NT2/D1 (cell line): ENCODE measurements at regions not wholly inside any gene's neighbourhood (a gene's known extent, or its start where the extent isn't known, plus 50 kb on each side); places are given as distances from the start of the nearest gene placed in this dataset.

Source experiments
- SUZ12 ChIP-seq: IDR thresholded peaks from 2 replicates; pipeline ENCODE4 v1.6.1; 2011; ENCODE audit not compliant: insufficient read length, insufficient read depth; ENCODE audit errors: extremely low read depth
- YY1 ChIP-seq: IDR thresholded peaks from 2 replicates; pipeline ENCODE4 v1.6.1; 2011; ENCODE audit not compliant: insufficient read length, insufficient read depth

GRCh38 chr3:56960234-56960917 is 100.1 kb upstream of the SPATA12 start:
- no peak for TF ChIP-seq YY1
- TF ChIP-seq SUZ12 = no peak
